ENCODE measurements at regions not wholly inside any gene's neighbourhood (a gene's known extent, or its start where the extent isn't known, plus 50 kb on each side); places are given as distances from the start of the nearest gene placed in this dataset.

- TF ChIP-seq CTCF (IDR thresholded peaks at IDR 0.05; ENCODE audit: low read depth, low read length, poor library complexity, severe bottlenecking) (no peak), EZH2phosphoT487 (IDR thresholded peaks at IDR 0.05; ENCODE audit: borderline replicate concordance, low read length) (no peak)
Observed at GRCh38 chr2:21607572-21607971, 483.8 kb downstream of the TDRD15 start.
